ENCODE measurements at regions not wholly inside any gene's neighbourhood (a gene's known extent, or its start where the extent isn't known, plus 50 kb on each side); places are given as distances from the start of the nearest gene placed in this dataset.

DNA sequence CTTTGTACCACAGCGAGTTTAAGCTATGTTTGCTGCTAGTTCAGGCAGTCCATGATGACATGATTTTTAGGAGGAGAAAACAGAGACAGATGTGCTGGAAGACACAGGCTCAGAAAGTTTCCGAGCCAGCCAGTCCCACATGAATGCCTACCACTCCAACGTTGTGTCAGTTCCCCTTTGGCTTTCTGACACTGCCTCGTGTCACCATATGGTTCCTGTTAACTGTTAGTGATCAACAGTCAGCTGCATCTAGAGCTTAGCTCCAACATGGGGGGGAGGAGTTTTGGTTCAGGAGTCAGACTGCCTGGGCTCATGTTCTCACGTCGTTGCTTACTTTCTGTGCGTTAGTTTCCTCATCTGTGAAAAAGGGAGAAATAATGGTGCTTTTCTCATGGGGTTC is 343.7 kb downstream of the MID1IP1 start:
- no peak for DNase-seq (ENCODE audit: low spot score)

DNA sequence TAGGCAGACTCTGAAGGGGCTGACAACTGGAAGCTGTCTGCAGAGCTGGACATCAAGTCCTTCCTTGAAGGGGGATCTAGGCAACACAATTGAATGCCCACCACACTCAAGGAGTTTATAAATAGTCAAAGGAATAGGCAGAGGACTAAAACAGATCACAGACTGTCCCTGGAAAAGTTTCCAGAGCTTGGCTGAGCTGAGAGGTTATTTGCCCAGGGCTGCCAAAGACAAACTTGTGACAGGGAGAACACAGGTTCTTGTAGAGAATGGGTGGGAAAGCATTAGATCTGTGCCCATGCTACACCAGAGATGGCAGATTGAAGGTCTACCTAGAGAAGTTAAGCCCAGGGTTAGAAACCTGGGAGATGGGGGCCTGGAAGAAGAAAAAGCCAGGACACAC is 344.6 kb downstream of the MID1IP1 start:
- no peak for DNase-seq (ENCODE audit: low spot score)

DNA sequence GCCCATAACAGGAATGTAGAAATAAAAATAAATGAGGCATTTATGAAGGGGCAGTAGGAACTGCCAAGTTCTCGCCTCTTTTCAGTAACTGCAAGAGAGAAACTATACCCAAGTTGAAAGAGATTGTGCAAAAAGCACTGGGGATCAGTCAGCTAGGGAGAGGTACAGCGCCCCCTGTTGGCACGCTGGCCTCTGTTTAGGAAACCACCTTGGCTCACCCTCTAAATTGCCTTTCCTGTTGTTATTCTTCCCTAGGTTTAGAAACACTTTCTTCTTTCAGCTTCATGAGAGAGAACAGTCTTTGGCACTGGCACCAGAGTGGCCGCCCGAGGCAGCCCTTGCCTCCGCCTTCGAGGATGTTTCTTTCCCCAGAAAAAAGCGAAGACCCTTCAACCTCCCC is 348.5 kb downstream of the MID1IP1 start:
- DNase-seq (ENCODE audit: low spot score), result peak; percentile 44

DNA sequence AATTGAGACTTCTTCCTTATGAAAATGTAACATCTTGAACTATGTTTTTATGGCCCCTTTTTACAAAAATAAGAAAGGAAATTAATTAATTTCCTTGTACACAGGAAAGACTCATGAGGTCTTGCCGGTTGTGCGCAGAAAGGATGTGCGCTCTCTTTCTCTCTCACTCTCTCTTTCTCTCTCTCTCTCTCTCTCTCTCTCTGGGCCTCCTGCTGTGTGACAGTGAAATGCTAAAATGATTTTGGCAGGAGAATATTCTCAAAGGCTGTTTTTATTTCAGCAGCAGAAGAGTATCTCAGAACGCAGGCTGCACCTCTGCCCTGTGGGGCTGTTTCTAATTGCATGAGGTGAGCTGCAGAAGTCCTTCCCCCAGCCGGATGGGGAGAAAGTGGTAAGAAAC is 349.0 kb downstream of the MID1IP1 start:
- DNase-seq (ENCODE audit: low spot score), result no peak

DNA sequence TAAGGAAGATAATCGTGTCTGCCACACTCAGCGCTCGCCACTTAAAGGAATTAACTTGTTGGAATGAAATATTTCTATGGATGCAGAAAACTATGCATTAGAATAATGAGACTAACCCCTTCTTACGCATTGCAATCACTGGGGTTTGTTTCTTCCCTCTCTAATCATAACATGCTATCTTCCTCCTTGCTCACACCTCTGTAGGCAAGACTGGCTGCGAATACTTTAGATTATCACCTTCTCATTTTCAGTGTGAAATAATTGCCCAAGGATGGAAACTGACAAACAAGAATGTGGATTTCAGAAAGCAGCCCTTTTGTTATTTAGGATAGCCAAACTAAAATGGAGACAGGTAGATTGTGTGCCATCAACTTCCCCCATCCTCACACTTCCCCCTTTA is 349.4 kb downstream of the MID1IP1 start:
- DNase-seq (ENCODE audit: low spot score), result no peak

DNA sequence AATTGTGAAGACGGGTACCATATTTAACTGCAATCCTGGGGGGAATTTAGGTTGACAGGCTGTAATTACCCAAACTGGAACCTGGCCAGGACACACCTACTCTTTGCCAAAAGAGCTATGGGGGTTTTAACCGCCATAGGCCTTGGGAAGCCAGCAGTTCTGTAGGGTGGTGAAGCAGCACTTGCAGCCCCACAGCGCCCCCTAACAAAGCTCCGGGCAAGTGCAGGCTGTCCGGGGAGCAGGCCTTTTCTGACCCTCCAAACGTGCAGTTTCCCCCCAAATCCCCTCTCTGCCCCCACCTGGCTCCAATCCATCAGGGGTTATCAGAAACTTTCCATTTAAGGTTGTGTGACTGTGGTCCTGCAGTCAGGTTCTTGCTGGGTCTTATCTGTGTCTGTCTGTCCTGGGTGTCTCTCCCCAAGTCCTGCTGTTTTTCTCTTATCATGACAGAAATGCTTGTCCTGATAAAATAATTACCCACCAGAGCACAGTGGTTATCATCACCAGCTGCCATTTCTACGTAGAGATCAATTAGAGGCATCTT is 350.9 kb downstream of the MID1IP1 start:
- DNase-seq (ENCODE audit: low spot score), result peak; percentile 70

DNA sequence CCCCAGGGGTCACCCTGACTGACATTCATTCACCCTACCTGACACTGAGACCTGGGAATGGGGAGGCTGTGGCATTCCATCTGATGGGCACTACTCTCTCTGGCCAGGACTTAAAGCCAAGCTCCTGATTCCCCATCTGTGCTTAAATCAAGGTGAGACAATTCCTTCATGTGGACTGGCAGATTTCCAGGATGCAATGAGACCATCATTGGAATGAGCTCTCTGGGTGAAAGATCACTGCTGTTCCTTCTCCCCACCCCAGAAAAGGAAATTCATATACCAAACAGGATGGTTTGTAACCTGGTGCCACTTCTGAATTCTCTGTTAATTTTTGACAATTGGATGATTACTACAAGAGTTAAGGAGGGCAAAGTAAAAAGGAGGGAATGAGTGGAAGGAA is 354.8 kb downstream of the MID1IP1 start:
- no peak for DNase-seq (ENCODE audit: low spot score)

DNA sequence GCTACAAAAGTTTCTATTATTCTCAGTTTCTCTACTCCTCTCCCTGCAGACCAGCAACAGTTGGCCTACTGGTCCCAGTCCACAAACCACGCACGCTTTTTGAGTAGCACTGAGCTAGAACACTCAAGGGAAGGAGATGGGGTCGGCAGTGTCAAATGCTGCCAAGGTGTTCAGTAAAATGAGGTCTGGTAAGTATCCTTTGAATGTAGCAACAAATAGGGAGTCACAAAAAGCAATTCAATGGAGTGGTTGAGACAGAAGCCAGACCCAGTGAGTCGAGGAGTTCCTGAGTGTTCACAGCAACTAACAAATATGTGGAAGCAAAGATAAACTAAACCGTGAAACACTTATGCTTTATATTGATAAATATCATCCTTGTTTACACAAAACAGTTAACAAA is 355.7 kb downstream of the MID1IP1 start:
- DNase-seq (ENCODE audit: low spot score), result no peak

DNA sequence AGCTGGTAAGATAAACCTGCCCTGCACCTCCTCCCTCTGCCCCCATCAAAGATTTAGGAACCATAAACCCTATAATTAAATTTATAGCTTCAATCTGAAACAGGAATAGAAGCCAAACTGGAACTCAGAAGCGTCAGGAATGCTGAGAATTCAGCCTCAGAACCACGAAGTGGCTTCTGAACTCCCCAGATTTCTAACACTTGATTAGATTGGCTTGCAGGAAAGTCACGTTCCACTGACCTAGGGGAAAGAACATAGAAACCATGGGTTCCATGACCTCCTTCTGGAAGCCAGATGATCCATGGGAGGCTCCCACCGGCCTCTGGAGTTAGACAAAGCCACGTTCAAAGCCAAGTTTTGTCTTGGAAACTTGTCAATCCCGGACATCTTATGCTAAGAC is 356.5 kb downstream of the MID1IP1 start:
- no peak for DNase-seq (ENCODE audit: low spot score)

DNA sequence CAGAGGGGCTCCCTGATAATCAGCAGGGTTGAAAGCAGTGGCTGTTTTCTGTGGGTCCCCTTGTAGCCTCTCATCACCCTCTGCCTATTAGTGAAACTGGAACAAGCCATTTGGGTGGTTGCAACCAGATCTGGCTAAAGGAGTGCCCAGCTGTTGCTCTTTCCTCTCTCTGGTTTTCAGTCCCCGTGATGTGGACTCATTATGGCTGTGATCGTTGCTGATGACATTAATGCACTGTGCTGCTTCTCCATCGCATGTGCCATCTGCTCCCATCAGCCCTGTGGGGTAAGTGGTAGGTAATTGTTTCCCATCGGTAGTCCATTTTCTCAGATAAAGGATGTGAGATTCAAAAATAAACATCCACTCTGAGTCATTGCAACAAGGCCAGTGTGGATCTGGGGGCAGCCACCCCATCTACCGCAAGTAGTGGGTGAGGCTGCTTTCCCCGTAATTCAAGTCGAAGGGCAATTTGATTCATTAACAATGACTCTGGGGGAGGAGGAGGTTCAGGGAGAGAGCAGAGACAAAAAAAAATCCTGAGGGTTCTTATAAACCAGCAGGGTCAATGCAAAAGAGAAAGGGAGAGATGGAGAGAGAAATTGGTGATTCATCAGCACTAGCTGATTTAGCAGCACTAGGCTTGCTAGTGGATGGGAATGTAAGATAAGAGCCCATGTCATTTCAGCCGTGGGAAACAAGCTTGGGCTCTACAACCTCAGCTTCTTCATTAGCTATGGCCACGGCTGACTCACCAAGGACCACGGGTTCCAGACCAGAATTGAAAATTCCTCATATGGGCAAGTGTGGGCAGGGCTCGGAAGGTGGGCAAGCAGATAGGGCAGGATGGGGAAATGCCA is 357.8 kb downstream of the MID1IP1 start:
- DNase-seq (ENCODE audit: low spot score), result no peak

DNA sequence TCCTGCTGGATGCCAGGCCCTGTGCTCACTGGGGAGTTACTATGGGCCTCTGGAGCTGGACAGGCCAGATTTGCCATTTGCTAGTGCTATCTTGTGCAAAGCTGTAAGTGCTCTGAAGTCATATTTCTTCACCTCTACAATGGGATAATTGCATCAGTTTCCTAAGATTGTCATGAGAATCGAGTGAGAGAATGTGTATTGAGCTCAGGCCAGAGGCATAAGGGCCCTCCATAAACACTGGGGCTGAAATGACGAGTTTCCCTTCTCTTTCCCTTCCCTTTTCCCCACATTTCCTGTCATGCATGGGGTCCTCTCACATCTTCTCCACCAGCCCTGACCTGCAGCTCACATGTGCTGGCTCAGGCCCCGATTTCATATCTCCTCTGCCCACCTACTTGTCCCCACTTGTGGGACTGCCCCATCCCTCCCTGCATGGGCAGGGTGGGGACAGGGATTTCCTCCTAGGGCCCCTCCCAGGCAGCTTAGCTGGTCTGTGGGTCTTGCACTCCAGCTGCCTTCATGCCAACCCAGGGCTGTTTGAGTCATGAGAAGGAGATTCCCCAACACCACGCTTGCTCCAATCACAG is 358.8 kb downstream of the MID1IP1 start:
- no peak for DNase-seq (ENCODE audit: low spot score)

DNA sequence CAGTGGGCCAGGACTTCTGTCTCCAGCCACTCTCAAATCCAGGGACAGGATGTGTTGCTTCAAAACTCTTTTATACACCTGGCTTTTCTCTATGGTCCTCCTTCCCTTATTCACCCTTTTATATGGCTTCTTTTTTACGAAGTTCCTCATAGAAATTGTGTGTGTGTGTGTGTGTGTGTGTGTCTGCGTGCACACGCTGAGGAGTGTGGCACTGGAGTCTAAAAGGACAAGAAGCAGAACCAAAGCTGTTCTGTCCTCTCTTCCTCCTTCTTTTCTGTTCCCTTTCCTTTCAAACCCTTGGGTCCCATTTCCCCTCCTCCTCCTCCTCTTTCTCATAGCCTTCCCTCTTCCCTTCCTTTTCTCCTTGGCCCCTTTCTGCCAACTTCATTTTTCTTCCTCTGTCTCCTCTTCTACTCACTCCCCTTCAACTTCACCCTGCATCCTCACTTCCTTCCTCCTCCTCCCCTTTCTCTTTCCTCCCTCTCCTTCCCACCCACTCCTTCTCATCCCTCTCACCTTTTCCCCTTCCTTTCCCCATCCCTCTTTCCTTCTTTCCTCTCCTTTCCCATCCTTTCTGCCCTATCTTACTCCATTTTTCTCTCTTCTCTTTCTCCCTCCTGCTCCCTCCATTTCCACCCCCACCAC is 360.5 kb downstream of the MID1IP1 start:
- DNase-seq (ENCODE audit: low spot score), result no peak

DNA sequence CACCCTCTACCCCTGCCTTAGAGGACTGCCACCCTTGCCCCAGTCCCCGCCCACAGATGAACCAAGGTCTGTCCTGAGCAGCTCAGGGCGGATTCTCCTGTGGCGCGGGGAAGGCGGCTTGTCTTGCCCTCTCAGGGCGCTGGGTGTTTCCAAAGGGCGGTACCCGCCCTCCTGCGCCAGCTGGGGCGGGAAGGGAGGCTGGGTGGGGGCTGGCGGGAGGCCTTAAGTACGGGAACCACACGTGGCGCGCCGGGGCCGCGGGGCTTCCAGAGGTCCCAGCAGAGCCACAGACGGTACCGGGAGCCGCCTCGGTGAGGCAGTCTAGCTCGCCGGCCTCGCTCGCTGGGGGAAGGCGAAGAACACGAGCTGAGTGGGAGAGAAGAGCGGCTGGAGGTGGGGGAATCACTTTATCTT is 361.1 kb downstream of the MID1IP1 start:
- DNase-seq (ENCODE audit: low spot score), result no peak

DNA sequence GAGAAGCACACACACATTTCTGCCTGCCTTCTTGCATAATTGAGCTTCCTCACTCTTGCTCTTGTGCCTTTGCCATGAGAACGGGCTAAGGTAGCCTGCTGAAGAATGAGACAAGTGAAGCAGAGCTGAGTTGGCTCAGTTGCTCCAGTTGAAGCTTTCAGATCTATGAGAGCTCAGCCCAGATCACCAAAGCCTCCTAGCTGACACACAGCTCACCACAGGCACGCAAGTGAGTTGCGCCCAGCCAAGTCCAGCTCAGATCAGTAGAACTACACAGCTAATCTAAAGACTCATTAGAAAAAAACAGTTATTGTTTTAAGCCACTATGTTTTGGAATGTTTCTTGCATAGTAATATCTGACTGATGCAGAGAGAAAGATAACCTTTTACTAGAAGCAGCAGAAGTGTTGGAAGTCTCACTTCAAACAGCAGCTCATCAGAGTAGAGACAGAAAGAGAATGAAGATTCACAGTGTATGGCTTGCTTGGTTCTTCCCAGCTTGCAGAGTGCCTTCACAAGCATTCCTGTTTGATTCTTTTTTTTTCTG is 362.4 kb downstream of the MID1IP1 start:
- no peak for DNase-seq (ENCODE audit: low spot score)

DNA sequence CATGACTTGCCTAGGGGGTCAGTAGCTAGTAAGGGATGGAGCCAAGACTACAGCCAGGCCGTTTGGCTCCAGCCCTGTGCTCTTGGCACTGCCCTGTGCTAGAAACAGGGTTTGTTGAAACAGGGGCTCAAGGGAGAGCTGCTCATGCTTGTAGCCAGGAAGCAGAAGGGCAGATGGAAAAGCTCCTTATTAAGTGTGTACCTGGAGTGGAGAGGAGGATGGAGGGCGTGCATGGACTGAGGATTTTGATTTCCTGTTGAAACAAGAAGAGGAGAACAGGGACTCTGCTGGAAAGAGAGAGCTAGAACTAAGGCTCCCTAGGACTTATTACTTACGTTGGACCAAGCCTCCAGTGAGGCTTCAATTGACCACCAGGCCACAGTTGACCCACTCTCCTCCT is 363.0 kb downstream of the MID1IP1 start:
- no peak for DNase-seq (ENCODE audit: low spot score)

DNA sequence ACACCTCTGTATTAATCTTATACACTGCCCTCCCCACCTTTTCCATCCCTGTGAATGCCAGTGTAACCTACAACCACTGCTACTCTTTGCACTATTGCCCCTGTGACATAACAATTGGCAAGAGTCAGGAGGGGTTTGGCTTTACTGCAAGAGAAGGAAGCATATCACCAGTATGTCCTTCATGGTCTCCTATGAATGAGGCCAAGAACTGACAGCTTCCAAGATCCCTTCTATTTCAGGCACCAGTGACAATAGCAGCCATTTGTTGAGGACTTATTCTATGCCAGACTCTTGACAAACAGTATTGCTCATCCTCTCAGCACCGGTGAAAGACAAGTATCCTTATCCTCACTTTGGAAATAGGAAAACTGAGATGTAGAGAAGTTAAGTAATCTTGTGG is 363.9 kb downstream of the MID1IP1 start:
- DNase-seq (ENCODE audit: low spot score), result no peak

DNA sequence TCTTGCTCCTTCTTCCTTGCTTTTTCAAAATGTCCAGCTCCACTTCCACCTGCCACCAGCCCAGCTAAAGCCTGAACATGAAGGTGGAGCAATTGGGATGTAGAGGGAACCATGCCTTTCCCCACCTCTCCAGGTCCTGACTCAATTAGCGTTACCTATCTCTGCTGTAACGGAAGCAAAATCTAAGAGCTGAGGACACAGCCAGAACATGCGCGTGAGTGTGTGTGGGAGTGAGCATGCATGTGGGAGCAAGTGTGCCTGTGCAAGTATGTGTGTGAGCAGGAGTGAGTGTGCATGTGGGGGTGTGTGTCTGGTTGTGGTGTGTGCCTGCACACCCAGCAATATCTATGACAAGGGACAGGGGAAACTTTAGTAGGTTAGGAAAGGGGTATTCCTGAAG is 364.5 kb downstream of the MID1IP1 start:
- no peak for DNase-seq (ENCODE audit: low spot score)

DNA sequence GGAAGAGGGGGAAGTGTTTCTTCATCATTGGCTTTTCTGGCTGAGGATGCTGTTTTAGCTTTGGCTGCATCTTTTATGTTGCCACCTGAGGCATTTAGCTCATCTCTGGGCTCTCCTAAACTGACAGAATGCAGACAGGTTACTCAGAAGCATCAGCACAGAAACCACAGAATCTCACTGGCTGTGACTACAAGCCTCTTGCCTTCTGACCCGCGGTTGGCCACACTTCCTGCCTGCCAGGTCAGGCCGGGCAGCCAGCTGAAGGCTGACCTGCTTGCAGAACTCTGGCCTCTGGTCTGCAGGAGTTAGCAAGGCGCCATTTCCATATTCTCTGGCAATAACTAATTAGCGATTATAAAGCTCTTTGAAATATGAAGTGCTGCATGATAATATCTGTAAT is 366.5 kb downstream of the MID1IP1 start:
- no peak for DNase-seq (ENCODE audit: low spot score)

DNA sequence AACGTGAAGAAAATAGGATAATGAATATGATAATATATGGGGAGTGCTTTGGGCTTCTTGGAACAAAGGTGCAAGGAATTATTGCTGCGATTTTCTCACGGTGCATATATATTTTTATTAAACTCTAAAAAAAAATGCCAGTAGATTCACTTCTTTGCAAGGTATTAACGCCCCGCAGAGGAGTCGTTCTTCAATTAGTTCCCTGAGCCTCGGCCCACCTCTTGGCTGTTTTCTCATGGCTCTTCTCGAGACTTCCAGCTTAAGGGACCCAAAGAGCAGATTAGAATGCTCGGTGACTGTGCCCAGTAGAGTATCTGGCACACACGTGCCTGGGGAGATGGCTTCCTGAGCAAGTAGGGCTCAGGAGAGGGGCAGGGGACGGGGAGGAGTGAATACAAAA is 367.4 kb downstream of the MID1IP1 start:
- no peak for DNase-seq (ENCODE audit: low spot score)

DNA sequence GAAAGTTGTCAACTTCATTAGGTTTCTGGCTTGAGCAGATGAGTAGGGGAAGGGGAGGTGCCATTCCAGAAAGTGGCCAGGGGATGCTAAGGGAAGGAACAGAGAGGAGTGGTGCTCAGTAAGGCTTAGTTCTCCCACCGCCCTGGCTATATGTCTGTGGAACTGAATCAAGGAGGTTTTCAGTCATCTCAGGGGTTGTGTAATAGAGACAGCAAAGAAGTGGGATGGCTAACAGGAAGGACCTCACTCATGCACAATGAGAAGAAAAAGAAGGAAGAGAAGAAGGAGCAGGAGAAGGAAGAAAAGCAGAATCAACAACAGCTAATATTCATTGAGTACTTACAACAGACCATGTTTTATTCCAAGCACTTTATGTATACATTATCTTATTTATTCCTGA is 368.7 kb downstream of the MID1IP1 start:
- no peak for DNase-seq (ENCODE audit: low spot score)

DNA sequence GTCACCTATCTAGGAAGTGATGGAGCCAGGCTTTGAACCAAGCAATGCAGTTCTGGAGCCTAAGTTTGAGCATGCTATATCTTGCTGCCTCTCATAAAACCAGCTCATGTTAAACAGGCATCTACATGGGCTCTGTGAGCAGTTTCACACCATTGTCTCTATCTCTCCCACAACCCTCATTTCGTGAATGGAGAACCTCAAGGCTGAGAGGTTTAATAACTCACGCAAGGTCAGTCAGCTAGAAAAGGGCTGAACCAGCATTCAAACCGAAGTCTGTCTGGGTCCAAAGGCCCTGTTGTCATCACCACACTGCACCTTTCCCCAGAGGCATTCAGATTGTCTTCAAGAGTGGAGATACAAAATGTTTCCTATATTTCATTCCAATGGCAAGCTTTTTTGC is 369.2 kb downstream of the MID1IP1 start:
- no peak for DNase-seq (ENCODE audit: low spot score)

DNA sequence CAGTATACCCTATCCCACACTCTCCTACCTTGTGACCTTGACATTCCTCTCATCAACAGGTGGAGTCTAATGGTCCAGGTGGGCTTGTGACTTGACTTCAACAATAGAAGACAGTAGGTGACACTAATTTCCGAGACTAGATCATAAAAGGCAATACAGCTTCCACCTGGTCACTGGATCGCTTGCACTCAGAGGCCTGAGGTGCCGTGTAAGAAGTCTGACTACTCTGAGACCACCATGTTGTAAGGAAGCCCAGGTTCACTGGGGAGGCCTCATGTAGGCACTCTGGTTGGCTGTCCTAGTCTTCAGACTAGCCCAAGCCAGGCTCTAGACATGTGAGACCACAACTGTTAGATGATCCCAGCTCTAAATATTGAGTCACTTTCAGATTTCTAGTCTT is 370.4 kb downstream of the MID1IP1 start:
- no peak for DNase-seq (ENCODE audit: low spot score)

DNA sequence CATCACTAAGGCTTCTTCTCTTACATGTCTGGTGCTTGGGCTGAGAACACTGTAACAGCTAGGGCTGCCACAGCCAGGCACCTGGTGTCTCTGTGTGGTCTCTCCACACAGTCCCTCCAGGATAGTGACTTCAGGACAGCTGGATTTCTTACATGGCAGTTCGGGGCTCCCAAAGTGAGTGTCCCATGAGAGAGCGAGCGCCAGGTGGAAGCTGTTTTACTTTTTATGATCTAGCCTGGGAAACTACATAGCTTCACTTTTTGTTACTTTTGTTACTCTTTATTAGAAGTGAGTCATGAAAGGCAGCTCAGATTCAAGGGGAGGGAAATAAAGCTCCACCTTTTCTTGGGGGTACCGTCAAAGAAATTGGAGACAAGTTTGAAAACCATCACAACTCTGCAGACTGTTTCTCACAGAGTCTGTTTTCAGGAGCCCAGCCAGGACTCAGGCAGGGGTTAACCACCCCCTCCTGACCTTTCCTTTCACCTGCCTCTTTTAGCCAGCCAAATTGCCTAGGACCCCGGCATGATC is 373.0 kb downstream of the MID1IP1 start:
- no peak for DNase-seq (ENCODE audit: low spot score)

All from D341Med (cell line).